DOHH2 (cell line): ENCODE measurements at regions not wholly inside any gene's neighbourhood (a gene's known extent, or its start where the extent isn't known, plus 50 kb on each side); places are given as distances from the start of the nearest gene placed in this dataset.

ENCODE experiments used
- EZH2phosphoT487 ChIP-seq: fragments of 200-600 bp; sonication (generic); IDR thresholded peaks from 2 replicates; pipeline ENCODE4 v1.6.1; 2017; ENCODE audit warnings: borderline replicate concordance, mild to moderate bottlenecking, antibody characterized with exemption, low read length, moderate library complexity, mixed read lengths
- TF ChIP-seq, protein P1 (sequence below): fragments of 200-600 bp; sonication (generic); IDR thresholded peaks from one replicate; pipeline ENCODE4 v1.5.1; 2014; ENCODE audit warnings: antibody characterized with exemption, mild to moderate bottlenecking, low read depth, low read length; ENCODE audit not compliant: poor library complexity, severe bottlenecking

DNA sequence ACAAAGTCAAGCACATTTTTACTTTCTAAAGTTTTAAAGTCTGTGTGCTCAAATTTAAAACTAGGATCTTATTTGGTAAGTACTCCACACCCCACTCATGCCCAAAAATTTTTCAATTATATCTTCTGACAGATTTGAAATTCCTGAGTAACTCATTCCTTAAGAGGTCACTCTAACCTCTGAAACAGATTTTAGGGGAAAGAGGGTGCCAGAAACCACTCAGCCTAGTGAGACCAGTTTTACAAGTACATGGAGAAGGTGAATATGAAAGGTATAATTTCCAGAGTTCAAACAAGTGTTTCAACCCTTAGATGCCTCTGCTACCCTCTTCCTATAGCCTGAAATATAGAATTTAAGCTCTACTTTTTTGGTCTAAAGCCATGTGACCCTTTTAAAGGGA, 79.2 kb downstream of the C7orf25 start:
- TF ChIP-seq EZH2phosphoT487, result no peak
- TF ChIP-seq, protein P1, sequence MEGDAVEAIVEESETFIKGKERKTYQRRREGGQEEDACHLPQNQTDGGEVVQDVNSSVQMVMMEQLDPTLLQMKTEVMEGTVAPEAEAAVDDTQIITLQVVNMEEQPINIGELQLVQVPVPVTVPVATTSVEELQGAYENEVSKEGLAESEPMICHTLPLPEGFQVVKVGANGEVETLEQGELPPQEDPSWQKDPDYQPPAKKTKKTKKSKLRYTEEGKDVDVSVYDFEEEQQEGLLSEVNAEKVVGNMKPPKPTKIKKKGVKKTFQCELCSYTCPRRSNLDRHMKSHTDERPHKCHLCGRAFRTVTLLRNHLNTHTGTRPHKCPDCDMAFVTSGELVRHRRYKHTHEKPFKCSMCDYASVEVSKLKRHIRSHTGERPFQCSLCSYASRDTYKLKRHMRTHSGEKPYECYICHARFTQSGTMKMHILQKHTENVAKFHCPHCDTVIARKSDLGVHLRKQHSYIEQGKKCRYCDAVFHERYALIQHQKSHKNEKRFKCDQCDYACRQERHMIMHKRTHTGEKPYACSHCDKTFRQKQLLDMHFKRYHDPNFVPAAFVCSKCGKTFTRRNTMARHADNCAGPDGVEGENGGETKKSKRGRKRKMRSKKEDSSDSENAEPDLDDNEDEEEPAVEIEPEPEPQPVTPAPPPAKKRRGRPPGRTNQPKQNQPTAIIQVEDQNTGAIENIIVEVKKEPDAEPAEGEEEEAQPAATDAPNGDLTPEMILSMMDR, result no peak
